GM12878 (cell line): ENCODE measurements at regions not wholly inside any gene's neighbourhood (a gene's known extent, or its start where the extent isn't known, plus 50 kb on each side); places are given as distances from the start of the nearest gene placed in this dataset.

Experiments
- ATAC-seq: fragments of 200-7000 bp; cut with Tn5 transposase; 3 replicates; pipeline ENCODE4 v1.9.1; 2020; ENCODE audit warnings: mild to moderate bottlenecking, moderate library complexity
- BruUV-seq: library from RNA; stranded (reverse); fragments of 400-500 nt; replicated peaks from 2 replicates; lab custom pipeline; 2021; lab: Mats Ljungman, UMichigan
- CTCF ChIA-PET: fragments of 300-600 bp; sonication (Branson Sonifier 250); formaldehyde crosslinking; extraction: SDS; loops from one replicate; lab custom pipeline; 2021; ENCODE audit warnings: inconsistent platforms; lab: Yijun Ruan, JAX
- POLR2A ChIA-PET: fragments of 350-600 bp; formaldehyde crosslinking; extraction: SDS; loops from one replicate; lab custom pipeline; 2021; ENCODE audit warnings: inconsistent platforms; lab: Charles Lee
- RAD21 ChIA-PET: fragments of 300-600 bp; sonication (Branson Sonifier 250); formaldehyde crosslinking; loops from one replicate; lab custom pipeline; 2023; ENCODE audit warnings: antibody characterized with exemption; ENCODE audit not compliant: unreplicated experiment; lab: Charles Lee
- SMC1A ChIA-PET: fragments of 300-600 bp; sonication (Branson Sonifier 250); formaldehyde crosslinking; loops from one replicate; lab custom pipeline; 2023; ENCODE audit not compliant: unreplicated experiment, uncharacterized antibody; lab: Charles Lee
- DNase-seq: peaks from one replicate; pipeline ENCODE4 v3.0.0-alpha.2; 2011; ENCODE audit warnings: low read depth, low spot score
- FAIRE-seq: peaks from 3 replicates; lab custom pipeline; 2011; peaks lifted over from hg19 to GRCh38; lab: Jason Lieb, UNC
- H2AFZ ChIP-seq: 2 replicates; pipeline ENCODE4 v1.6.0; 2011; ENCODE audit warnings: low read depth, low read length, control low read depth; ENCODE audit not compliant: control insufficient read depth
- H3K27ac ChIP-seq: 2 replicates; pipeline ENCODE4 v1.5.1; 2011; ENCODE audit warnings: control low read depth; ENCODE audit not compliant: control insufficient read depth, insufficient read depth
- H3K27me3 ChIP-seq, 2 experiments: replicated peaks in 1 of 2; 2 replicates each; pipeline versions ENCODE4 v1.6.0 to v1.6.1; 2011; ENCODE audit warnings: low read length in 1 of 2; ENCODE audit not compliant: control insufficient read depth in 2 of 2, insufficient read depth in 2 of 2
- H3K36me3 ChIP-seq, 2 experiments: 2 replicates each; pipeline ENCODE4 v1.5.1; 2011; ENCODE audit warnings: low read length in 1 of 2; ENCODE audit not compliant: control insufficient read depth in 2 of 2, insufficient read depth in 2 of 2
- H3K4me1 ChIP-seq: 2 replicates; pipeline ENCODE4 v1.6.1; 2011; ENCODE audit warnings: mild to moderate bottlenecking, low read length, moderate library complexity, mixed read lengths; ENCODE audit not compliant: control insufficient read depth, insufficient read depth
- H3K4me2 ChIP-seq: 2 replicates; pipeline ENCODE4 v1.6.0; 2011; ENCODE audit warnings: control low read depth; ENCODE audit not compliant: control insufficient read depth, insufficient read depth
- H3K4me3 ChIP-seq: fragments of 200-600 bp; sonication (generic); 2 replicates; pipeline ENCODE4 v1.5.1; 2016
- H3K79me2 ChIP-seq: 2 replicates; pipeline ENCODE4 v1.6.0; 2011; ENCODE audit warnings: low read length; ENCODE audit not compliant: control insufficient read depth, insufficient read depth
- H3K9ac ChIP-seq: 2 replicates; pipeline ENCODE4 v1.8.0; 2011; ENCODE audit warnings: low read length, control low read depth, mixed read lengths; ENCODE audit not compliant: control insufficient read depth, insufficient read depth
- H3K9me3 ChIP-seq: replicated peaks from 3 replicates; pipeline ENCODE4 v1.5.1; 2011; ENCODE audit warnings: mild to moderate bottlenecking, low read length; ENCODE audit not compliant: control insufficient read depth, insufficient read depth
- H4K20me1 ChIP-seq: 2 replicates; pipeline ENCODE4 v1.6.0; 2011; ENCODE audit not compliant: control insufficient read depth, insufficient read depth
- CBX3 ChIP-seq: fragments of 200-600 bp; sonication (generic); IDR thresholded peaks from 2 replicates; pipeline ENCODE4 v1.6.1; 2016; ENCODE audit warnings: low read depth, borderline replicate concordance
- CHD1 ChIP-seq: IDR thresholded peaks from 2 replicates; pipeline ENCODE4 v1.6.1; 2012; ENCODE audit warnings: low read depth, low read length, improper control_type of control experiment
- DPF2 ChIP-seq: fragments of 450-650 bp; IDR thresholded peaks from 2 replicates; pipeline ENCODE4 v1.6.1; 2017; ENCODE audit warnings: mild to moderate bottlenecking
- GABPA ChIP-seq: IDR thresholded peaks from 2 replicates; pipeline ENCODE4 v1.6.1; 2014; ENCODE audit warnings: antibody characterized with exemption, low read depth, mild to moderate bottlenecking, inconsistent platforms
- NR2C2 ChIP-seq: IDR thresholded peaks from 2 replicates; pipeline ENCODE4 v1.6.1; 2011; ENCODE audit warnings: borderline replicate concordance, low read depth; ENCODE audit not compliant: control insufficient read depth, insufficient read length
- PAX5 ChIP-seq: IDR thresholded peaks from 2 replicates; pipeline ENCODE4 v1.6.1; 2011; ENCODE audit warnings: low read depth, low read length, borderline replicate concordance
- PML ChIP-seq: IDR thresholded peaks from 2 replicates; pipeline ENCODE4 v1.6.1; 2012; ENCODE audit warnings: low read length, inconsistent platforms
- RAD51 ChIP-seq: fragments of 450-650 bp; IDR thresholded peaks from 2 replicates; pipeline ENCODE4 v1.6.1; 2016; ENCODE audit warnings: moderate library complexity, mild to moderate bottlenecking, inconsistent platforms
- RELA ChIP-seq: fragments of 450-650 bp; IDR thresholded peaks from 2 replicates; pipeline ENCODE4 v1.8.0; 2014; ENCODE audit warnings: borderline replicate concordance; ENCODE audit not compliant: partially characterized antibody
- SUZ12 ChIP-seq: fragments of 200-600 bp; sonication (generic); IDR thresholded peaks from one replicate; pipeline ENCODE4 v1.6.1; 2018; ENCODE audit warnings: antibody characterized with exemption, mild to moderate bottlenecking; ENCODE audit not compliant: unreplicated experiment
- YY1 ChIP-seq: IDR thresholded peaks from 2 replicates; pipeline ENCODE4 v1.6.1; 2011; ENCODE audit warnings: low read depth, mild to moderate bottlenecking, low read length
- ZNF274 ChIP-seq: IDR thresholded peaks from one replicate; pipeline ENCODE4 v1.8.0; 2011; ENCODE audit not compliant: insufficient read length, insufficient read depth
- ZSCAN29 ChIP-seq: fragments of 450-650 bp; IDR thresholded peaks from 2 replicates; pipeline ENCODE4 v1.6.1; 2017; ENCODE audit warnings: mild to moderate bottlenecking, moderate library complexity
- WGBS: methylation state at CpG from one replicate; pipeline ENCODE4 v1.1.6; 2016; ENCODE audit warnings: low lambda C conversion rate; ENCODE audit not compliant: insufficient replicate concordance, insufficient coverage; ENCODE audit errors: missing lambda C conversion rate; 5-methylcytosine and 5-hydroxymethylcytosine counted together
- in situ Hi-C: fragments of 300-500 bp; cut with MboI; formaldehyde crosslinking; loops from 9 replicates; pipeline ENCODE4 v1.14.3; 2018; ENCODE audit warnings: mixed read lengths
- intact Hi-C: fragments of 100-400 bp; cut with micrococcal nuclease; formaldehyde crosslinking; loops from one replicate; pipeline ENCODE4 v1.14.2; 2022; ENCODE audit not compliant: unreplicated experiment

- Histone ChIP-seq H3K36me3 (no peaks in the 10 kb centered on the region), H3K9me3 (no peaks in the 10 kb centered on the region), H4K20me1 (no peaks in the 10 kb centered on the region), H3K4me1 (no peaks in the 10 kb centered on the region), H2AFZ (no peak overlapping the region), H3K27me3 (no peaks in the 10 kb centered on the region), H3K4me2 (no peak overlapping the region), H3K27ac (no peak overlapping the region), H3K4me3 (no peak overlapping the region), H3K79me2 (no peaks in the 10 kb centered on the region), H3K9ac (no peak overlapping the region)
- ATAC-seq, result no peak
- no peak for TF ChIP-seq ZSCAN29
- TF ChIP-seq CBX3, result no peak
- intact Hi-C loops, result no loop called here
- DNase-seq, result no peak
- WGBS, result 62% methylated on average over 1 of the region's 1 CpG
- no TSS peak for BruUV-seq
- no peak for FAIRE-seq
- in situ Hi-C loops, result no loop called here
- RAD21 ChIA-PET, result no interaction called here
- SMC1A ChIA-PET, result no interaction called here
- CTCF ChIA-PET, result no interaction called here
- POLR2A ChIA-PET, result no interaction called here
Measured at GRCh38 chr14:48331421-48331820, 656.0 kb upstream of the MDGA2 start.

- RAD21 ChIA-PET, result no interaction called here
- ATAC-seq (no peak), DNase-seq (no peak), FAIRE-seq (no peak)
- Histone ChIP-seq H3K79me2 (no peaks in the 10 kb centered on the region), H2AFZ (no peak overlapping the region), H3K4me2 (no peak overlapping the region), H3K4me1 (no peaks in the 10 kb centered on the region), H3K27ac (no peak overlapping the region), H3K36me3 (no peaks in the 10 kb centered on the region), H3K4me3 (no peak overlapping the region), H3K9me3 (no peaks in the 10 kb centered on the region), H4K20me1 (no peaks in the 10 kb centered on the region), H3K27me3 (no peaks in the 10 kb centered on the region), H3K9ac (no peak overlapping the region)
- POLR2A ChIA-PET, result no interaction called here
- CTCF ChIA-PET, result interaction anchor here (0.5 kb wide), 1 partner anchor 108 kb away, joined by 3 read pairs; no protein-coding TSS in a partner anchor
- SMC1A ChIA-PET, result no interaction called here
- no TSS peak for BruUV-seq
- in situ Hi-C loops (no loop called here), intact Hi-C loops (no loop called here)
- TF ChIP-seq ZNF274 (no peak), DPF2 (no peak), CHD1 (no peak), SUZ12 (no peak), PAX5 (no peak), RELA (no peak), PML (no peak), NR2C2 (no peak), GABPA (no peak), RAD51 (no peak), YY1 (no peak)
- 0% methylated on average over 1 of the region's 1 CpG for WGBS
Measured at GRCh38 chr14:48325486-48325885, 650.1 kb upstream of the MDGA2 start.
